Sciatic nerve (tissue), 2 donors: ENCODE measurements at regions not wholly inside any gene's neighbourhood (a gene's known extent, or its start where the extent isn't known, plus 50 kb on each side); places are given as distances from the start of the nearest gene placed in this dataset.

Source experiments
- ATAC-seq: fragments of 200-7000 bp; cut with Tn5 transposase; one replicate; pipeline ENCODE4 v1.9.1; 2020; ENCODE audit warnings: mild to moderate bottlenecking, moderate library complexity
- DNase-seq: peaks from one replicate; pipeline ENCODE4 v3.0.0-alpha.2; 2020; ENCODE audit warnings: low spot score
- intact Hi-C: fragments of 100-400 bp; cut with DNase I; formaldehyde crosslinking; loops from one replicate; pipeline ENCODE4 v1.14.2; 2022
- donor health status: DM: no; HTN: no; CAD: no.
- donor health status: DM: no; HTN: no; CAD: no.

GRCh38 chr11:92703449-92703830, 266.0 kb upstream of the MTNR1B start:
- ATAC-seq (peak; percentile 28), DNase-seq (no peak)
- intact Hi-C loops = no loop called here

- ATAC-seq = peak; percentile 91
- intact Hi-C loops = no loop called here
- DNase-seq = no peak
These were observed 262.3 kb upstream of the MTNR1B start for GRCh38 chr11:92707173-92707619.

DNA sequence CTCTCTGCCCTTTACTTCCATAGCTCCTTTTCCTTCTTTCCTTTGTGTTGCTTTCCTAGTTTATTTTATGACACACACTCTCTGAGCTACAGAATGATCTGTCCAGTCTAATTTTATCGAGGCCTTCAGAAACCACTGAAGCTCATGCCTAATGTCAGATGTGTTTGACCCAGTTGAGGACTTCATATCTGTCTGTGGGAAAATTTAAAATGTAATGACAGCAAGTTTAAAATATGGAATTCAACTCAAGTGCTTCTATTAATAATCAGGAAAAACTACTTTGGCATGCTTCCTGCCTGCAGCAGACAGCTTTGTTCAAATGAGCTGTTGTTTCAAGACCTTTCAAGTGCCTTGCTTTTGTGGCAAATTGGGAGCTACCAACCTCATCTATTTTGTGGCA, 261.8 kb upstream of the MTNR1B start:
- intact Hi-C loops = no loop called here
- DNase-seq (no peak), ATAC-seq (peak; percentile 25)

DNA sequence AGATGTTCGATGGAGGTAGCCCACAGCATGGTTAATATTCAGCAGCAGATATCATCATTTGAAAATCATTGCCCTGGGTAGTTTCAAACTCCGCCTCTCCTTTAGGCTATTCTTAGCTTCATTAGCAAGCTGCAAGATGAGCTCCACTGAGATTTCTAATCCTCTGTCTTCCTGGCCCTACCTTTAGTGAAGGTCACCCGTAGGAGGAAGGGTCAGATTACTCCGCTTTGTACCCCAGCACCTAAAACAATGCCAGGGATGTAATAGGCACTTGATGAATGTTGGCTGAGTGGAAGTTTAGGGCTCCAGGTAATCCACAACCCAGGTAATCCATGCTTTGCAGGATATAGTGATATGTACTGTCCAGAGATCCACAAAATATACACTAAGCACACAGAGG, 260.1 kb upstream of the MTNR1B start:
- intact Hi-C loops = no loop called here
- DNase-seq = no peak
- no peak for ATAC-seq

- no peak for DNase-seq
- intact Hi-C loops = no loop called here
- ATAC-seq = no peak
These were observed 257.5 kb upstream of the MTNR1B start for GRCh38 chr11:92711926-92712325.

DNA sequence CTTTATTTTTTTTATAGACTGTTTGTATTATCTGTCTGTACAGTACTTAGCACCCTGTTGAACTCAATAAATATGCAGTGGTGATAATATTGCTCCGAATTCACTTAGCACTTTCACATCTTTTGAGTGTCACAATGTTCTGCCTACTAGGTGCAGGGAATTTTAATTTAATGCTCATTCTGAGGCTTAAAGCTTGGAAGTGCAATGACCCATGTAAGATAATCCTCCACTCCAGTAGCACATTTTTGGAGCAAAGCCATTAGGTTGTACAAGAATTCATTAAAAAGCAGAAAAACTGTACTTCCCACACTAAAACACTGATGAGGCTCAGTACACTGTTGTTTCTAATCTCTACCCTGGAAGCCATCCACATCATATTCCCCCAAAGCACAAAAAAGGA, 255.3 kb upstream of the MTNR1B start:
- intact Hi-C loops = no loop called here

GRCh38 chr11:92717240-92717639, 252.2 kb upstream of the MTNR1B start:
- intact Hi-C loops = no loop called here
- ATAC-seq (no peak), DNase-seq (no peak)

More for the DNA sequence above, 255.3 kb upstream of the MTNR1B start:
- ATAC-seq (no peak), DNase-seq (no peak)

GRCh38 chr11:92720385-92720784, 249.1 kb upstream of the MTNR1B start:
- intact Hi-C loops = no loop called here
- DNase-seq (no peak), ATAC-seq (no peak)

DNA sequence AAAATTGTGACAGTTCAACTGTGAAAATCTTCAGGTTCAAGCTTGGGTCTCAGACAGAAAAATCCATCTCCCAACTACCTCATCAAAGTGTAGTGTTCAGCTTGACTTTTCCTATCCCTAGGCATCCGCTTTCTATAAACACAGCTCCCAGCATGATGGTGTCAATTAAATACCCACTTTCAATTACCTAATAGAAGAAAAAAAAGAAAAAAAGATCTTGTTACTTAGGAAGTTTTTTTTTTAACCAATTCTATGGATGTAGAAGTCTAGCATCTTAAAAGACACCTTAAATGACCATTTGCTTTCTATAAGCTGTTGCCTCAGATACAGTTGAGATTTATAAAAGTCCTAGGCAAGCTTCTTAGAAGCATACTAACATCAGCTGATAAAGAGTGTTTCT, 244.1 kb upstream of the MTNR1B start:
- intact Hi-C loops = no loop called here
- no peak for DNase-seq
- ATAC-seq = no peak

DNA sequence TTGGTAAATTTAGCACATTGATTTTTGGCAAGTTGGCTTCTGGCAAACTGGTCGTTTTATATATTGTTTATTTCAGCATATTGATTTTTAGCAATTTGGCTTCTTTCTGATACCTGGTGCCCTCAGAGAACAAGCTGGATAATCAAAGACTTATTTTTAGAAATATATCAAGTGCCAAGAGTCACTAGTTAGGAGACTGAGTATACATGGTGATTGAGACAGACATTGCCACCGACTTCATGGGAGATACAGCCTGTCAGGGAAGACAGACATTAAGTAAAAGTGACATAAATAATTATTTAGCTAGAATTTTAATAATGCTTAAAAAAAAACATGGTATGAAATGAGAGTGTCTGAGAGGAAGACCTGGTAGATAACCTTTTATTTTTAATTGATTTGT, 242.3 kb upstream of the MTNR1B start:
- intact Hi-C loops = no loop called here
- DNase-seq (no peak), ATAC-seq (no peak)

- ATAC-seq (no peak), DNase-seq (no peak)
- intact Hi-C loops = no loop called here
These were observed 241.7 kb upstream of the MTNR1B start for GRCh38 chr11:92727769-92728168.

DNA sequence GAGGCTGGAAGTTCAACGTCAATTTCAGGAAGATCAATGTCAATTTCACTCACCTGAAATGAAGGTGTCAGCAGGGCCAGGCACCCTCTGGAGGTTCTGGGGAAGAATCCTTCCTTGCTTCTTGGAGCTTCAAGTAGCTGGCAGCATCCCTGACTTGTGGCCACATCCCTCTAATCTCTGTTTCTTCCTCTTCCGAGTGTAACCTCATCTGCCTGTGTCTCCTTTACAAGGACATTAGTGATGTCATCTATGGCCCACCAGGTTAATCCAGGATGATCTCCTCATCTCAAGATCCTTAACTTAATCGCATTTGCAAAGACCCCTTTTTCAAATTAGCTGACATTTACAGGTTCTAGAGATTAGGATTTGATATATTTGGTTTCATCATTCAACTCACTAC, 240.8 kb upstream of the MTNR1B start:
- intact Hi-C loops = no loop called here
- DNase-seq (no peak), ATAC-seq (no peak)

DNA sequence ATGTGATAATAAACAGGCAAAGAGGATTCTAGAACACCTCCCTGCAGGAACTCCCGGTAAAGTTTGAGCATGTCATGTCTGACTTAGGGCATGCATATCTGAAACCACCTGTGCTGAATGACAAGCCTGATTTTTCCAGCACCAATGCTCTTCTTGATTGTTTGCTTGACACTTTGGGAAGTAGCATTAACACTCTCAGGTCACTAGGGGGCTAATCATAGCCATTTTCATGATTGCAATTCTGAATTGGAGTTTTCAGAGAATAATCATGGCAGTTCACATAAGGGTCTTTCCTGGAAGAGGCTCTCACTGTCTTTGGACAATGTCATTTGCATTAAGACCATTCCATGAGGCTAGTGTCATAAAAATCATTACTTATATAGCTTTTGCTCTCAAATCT, 234.4 kb upstream of the MTNR1B start:
- no peak for DNase-seq
- no peak for ATAC-seq
- intact Hi-C loops = no loop called here

DNA sequence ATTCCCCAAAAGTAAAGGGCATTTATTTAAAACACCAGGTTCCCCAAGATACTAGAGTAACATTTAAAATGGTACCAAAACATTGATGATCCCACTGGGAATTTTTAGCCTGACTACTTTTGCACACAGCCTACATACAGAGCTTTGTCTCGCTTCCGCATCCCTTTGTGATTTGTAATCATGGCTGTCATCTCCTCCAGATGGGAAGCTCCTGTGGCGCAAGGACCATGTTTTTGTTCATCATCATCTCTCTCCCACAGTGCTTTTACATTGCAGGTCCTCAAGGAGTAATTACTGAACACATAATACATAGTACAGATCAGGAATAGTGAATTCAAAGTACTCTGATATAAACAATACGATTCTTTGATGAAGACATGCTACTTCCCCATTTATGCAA, 231.2 kb upstream of the MTNR1B start:
- ATAC-seq (no peak), DNase-seq (no peak)
- intact Hi-C loops = no loop called here

- intact Hi-C loops = no loop called here
- peak; percentile 93 for ATAC-seq
- DNase-seq = no peak
These were observed 230.4 kb upstream of the MTNR1B start for GRCh38 chr11:92739041-92739440.

GRCh38 chr11:92739491-92739890, 230.0 kb upstream of the MTNR1B start:
- DNase-seq = no peak
- ATAC-seq = no peak
- intact Hi-C loops = no loop called here

DNA sequence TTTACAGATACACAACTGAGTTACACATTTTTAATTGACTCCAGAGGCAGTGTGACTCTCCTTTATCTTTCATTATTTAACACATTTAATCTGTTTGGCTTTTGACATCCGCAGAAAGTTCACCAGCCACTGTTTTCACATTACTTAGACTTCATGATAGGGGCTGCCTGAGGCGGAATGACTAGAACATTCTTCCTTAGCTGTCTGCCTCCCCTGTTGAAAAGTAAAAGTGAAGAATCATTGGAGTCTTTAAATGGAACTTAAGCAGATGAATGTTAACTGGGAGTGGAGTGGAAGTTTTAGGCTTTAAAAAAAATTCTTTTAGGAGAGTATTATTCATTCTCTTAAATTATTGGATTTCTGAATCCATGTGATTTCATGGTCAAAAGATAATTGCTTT, 229.2 kb upstream of the MTNR1B start:
- DNase-seq (no peak), ATAC-seq (no peak)
- intact Hi-C loops = no loop called here

DNA sequence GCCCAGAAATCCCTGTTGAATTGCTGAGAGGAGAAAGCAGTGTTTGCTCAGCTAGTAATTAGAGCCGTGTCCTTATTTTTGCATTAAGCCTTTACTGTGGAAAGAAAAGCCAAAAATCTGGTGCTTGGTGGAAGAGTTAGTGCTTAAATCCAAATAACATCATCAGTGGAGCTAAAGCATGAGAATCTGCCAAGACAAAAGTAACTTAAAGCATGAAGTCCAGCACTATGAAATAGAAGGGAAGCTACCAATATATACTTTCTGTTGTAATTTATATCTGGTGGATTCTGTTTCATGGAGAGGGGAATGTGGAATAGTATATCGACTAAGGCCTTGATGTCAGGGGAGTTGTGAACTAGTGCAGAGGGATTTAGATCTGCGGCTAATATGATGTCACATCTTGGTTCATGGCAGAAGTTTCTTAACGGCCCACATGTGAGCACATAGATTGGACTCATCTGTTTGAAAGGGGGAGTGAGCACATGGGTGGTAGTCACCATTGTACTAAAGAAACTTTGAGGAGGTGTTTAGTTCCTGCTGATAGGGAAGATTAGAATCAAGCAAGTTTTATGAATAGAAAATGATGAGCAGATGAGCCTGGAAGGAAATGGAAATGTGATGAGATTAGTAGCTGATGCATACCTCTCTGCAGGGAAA, 224.4 kb upstream of the MTNR1B start:
- intact Hi-C loops = no loop called here
- no peak for DNase-seq

GRCh38 chr11:92750794-92751193, 218.7 kb upstream of the MTNR1B start:
- intact Hi-C loops = no loop called here
- ATAC-seq = no peak
- no peak for DNase-seq

More for the DNA sequence above, 224.4 kb upstream of the MTNR1B start:
- no peak for ATAC-seq

GRCh38 chr11:92751594-92751993, 217.9 kb upstream of the MTNR1B start:
- peak; percentile 53 for ATAC-seq
- no peak for DNase-seq
- intact Hi-C loops = no loop called here

- intact Hi-C loops = no loop called here
- ATAC-seq (no peak), DNase-seq (no peak)
These were observed 217.3 kb upstream of the MTNR1B start for GRCh38 chr11:92752122-92752521.

- no peak for ATAC-seq
- DNase-seq = no peak
- intact Hi-C loops = no loop called here
These were observed 216.3 kb upstream of the MTNR1B start for GRCh38 chr11:92753161-92753560.
